ENCODE measurements at regions not wholly inside any gene's neighbourhood (a gene's known extent, or its start where the extent isn't known, plus 50 kb on each side); places are given as distances from the start of the nearest gene placed in this dataset.

DNA sequence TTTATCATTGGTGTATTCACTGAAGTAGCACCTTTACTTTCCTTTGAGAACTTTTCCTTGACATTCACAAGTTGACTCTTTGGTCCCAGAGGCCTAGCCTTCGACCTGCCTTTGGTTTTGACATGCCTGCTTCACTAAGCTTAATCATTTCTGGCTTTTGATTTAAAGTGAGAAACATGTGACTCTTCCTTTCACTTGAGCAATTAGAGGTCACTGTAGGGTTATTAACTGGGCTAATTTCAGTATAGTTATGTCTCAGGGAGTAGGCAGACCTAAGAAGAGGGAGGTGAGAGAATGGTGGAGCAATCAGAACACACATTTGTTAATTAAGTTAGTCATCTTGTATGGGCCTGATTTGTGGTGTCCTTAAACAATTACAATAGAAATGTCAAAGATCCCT, 1040.7 kb upstream of the SLC39A10 start:
- Histone ChIP-seq H3K36me3 (no peaks in the 10 kb centered on the region), H3K4me3 (no peak overlapping the region), H3K27me3 (no peaks in the 10 kb centered on the region), H3K4me1 (no peaks in the 10 kb centered on the region), H3K27ac (no peak overlapping the region), H3K9me3 (no peaks in the 10 kb centered on the region)
- no peak for TF ChIP-seq CTCF (IDR thresholded peaks at IDR 0.05 in 4 of 5, conservative IDR thresholded peaks at IDR 0.05 in 1 of 5)
- TF ChIP-seq POLR2A (IDR thresholded peaks at IDR 0.05): no peak
- in situ Hi-C loops (cut with MboI; ENCODE audit: low sequenced_read_pairs in 4 of 4): no loop called here
- DNase-seq (no peak), ATAC-seq (no peak)
- intact Hi-C loops (cut with DNase I; ENCODE audit: low total_unique reads): no loop called here

- H3K27ac ChIP-seq: no peak overlapping the region
- H3K36me3 ChIP-seq: no peaks in the 10 kb centered on the region
- ATAC-seq (no peak), DNase-seq (no peak)
- H3K9me3 ChIP-seq: no peaks in the 10 kb centered on the region
- TF ChIP-seq CTCF (IDR thresholded peaks at IDR 0.05 in 4 of 5, conservative IDR thresholded peaks at IDR 0.05 in 1 of 5) (no peak), POLR2A (IDR thresholded peaks at IDR 0.05) (no peak)
- H3K27me3 ChIP-seq: no peaks in the 10 kb centered on the region
- in situ Hi-C loops (cut with MboI; ENCODE audit: low sequenced_read_pairs in 4 of 4) (no loop called here), intact Hi-C loops (cut with DNase I; ENCODE audit: low total_unique reads) (no loop called here)
- H3K4me1 ChIP-seq: no peaks in the 10 kb centered on the region
- H3K4me3 ChIP-seq: no peak overlapping the region
Observed at GRCh38 chr2:194610297-194610696, 1046.7 kb upstream of the SLC39A10 start.

- ATAC-seq: no peak
Observed at GRCh38 chr2:194603429-194603828, 1053.6 kb upstream of the SLC39A10 start.

DNA sequence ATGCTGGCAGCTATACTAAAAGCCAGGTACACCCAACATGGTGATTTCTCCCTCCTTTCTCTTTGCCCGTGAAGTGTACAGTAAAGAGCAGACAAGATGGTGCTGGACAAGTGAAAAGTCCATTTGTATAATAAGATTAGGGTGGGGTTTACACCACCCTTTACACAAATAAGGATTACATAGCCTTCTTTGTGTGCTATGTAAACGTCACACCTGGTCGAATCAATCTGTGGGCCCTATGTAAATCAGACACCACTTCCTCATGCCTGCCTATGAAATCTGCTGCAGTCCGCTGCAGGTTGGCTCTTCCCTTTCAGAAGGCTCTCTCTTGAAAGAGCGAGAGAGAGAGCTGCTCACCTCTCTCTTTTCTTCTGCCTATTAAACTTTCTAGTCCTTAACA, 1054.3 kb upstream of the SLC39A10 start:
- Histone ChIP-seq H3K4me1 (no peaks in the 10 kb centered on the region), H3K27ac (no peak overlapping the region), H3K9me3 (no peaks in the 10 kb centered on the region), H3K27me3 (no peaks in the 10 kb centered on the region), H3K4me3 (no peak overlapping the region), H3K36me3 (no peaks in the 10 kb centered on the region)
- TF ChIP-seq POLR2A (IDR thresholded peaks at IDR 0.05): no peak
- no peak for TF ChIP-seq CTCF (IDR thresholded peaks at IDR 0.05 in 4 of 5, conservative IDR thresholded peaks at IDR 0.05 in 1 of 5)
- ATAC-seq: no peak
- in situ Hi-C loops (cut with MboI; ENCODE audit: low sequenced_read_pairs in 4 of 4): no loop called here
- no peak for DNase-seq
- intact Hi-C loops (cut with DNase I; ENCODE audit: low total_unique reads): no loop called here

More at GRCh38 chr2:194603429-194603828, 1053.6 kb upstream of the SLC39A10 start:
- intact Hi-C loops (cut with DNase I; ENCODE audit: low total_unique reads): no loop called here
- Histone ChIP-seq H3K9me3 (no peaks in the 10 kb centered on the region), H3K27ac (no peak overlapping the region), H3K4me1 (no peaks in the 10 kb centered on the region), H3K4me3 (no peak overlapping the region), H3K27me3 (no peaks in the 10 kb centered on the region), H3K36me3 (no peaks in the 10 kb centered on the region)
- no peak for TF ChIP-seq POLR2A (IDR thresholded peaks at IDR 0.05)
- TF ChIP-seq CTCF (IDR thresholded peaks at IDR 0.05 in 4 of 5, conservative IDR thresholded peaks at IDR 0.05 in 1 of 5): no peak
- in situ Hi-C loops (cut with MboI; ENCODE audit: low sequenced_read_pairs in 4 of 4): no loop called here
- no peak for DNase-seq

- H3K27ac ChIP-seq: no peak overlapping the region
- H3K27me3 ChIP-seq: no peaks in the 10 kb centered on the region
Observed at GRCh38 chr2:194591192-194591591, 1065.8 kb upstream of the SLC39A10 start.

More at GRCh38 chr2:194591192-194591591, 1065.8 kb upstream of the SLC39A10 start:
- H3K4me1 ChIP-seq: no peaks in the 10 kb centered on the region
- H3K9me3 ChIP-seq: no peaks in the 10 kb centered on the region
- H3K4me3 ChIP-seq: no peak overlapping the region
- no peak for DNase-seq
- H3K36me3 ChIP-seq: no peaks in the 10 kb centered on the region
- ATAC-seq: no peak
- in situ Hi-C loops (cut with MboI; ENCODE audit: low sequenced_read_pairs in 4 of 4): no loop called here
- TF ChIP-seq POLR2A (IDR thresholded peaks at IDR 0.05) (no peak), CTCF (IDR thresholded peaks at IDR 0.05 in 4 of 5, conservative IDR thresholded peaks at IDR 0.05 in 1 of 5) (no peak)
- intact Hi-C loops (cut with DNase I; ENCODE audit: low total_unique reads): no loop called here
